Hematopoietic multipotent progenitor cell treated with erythropoietin and hydrocortisone succinate and interleukin-3 and kit ligand, for 17 days (in vitro differentiated cells): ENCODE measurements at regions not wholly inside any gene's neighbourhood (a gene's known extent, or its start where the extent isn't known, plus 50 kb on each side); places are given as distances from the start of the nearest gene placed in this dataset.

Source experiments
- DNase-seq: peaks from one replicate; pipeline ENCODE4 v3.0.0-alpha.2; 2015; ENCODE audit warnings: low spot score

DNA sequence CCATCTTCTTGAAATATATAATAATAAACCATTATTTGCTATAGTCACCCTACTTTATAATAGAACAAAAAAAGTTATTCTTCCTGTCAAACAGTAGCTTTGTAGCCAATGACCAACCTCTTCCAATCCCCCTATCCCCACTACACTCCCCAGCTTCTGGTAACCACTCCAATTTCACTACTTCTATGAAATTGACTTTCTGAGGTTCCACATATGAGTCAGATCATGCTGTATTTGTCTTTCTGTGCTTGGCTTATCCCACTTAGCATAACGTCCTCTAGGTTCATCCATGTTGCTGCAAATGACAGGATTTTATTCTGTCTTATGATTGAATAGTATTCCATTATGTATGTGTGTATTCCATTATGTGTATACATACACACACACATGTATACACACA, 809.7 kb upstream of the NDST4 start:
- no peak for DNase-seq

DNA sequence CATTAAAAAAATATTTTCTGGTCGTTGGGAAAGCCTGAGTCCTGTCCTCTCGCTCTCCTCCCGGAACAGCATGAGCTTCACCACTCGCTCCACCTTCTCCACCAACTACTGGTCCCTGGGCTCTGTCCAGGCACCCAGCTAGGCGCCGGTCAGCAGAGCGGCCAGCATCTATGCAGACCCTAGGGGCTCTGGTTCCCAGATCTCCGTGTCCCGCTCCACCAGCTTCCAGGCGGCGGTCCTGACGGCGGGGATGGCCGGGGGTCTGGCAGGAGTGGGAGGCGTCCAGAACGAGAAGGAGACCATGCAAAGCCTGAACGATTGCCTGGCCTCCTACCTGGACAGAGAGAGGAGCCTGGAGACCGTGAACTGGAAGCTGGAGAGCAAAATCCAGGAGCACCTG, 807.2 kb upstream of the NDST4 start:
- no peak for DNase-seq

- DNase-seq: no peak
These were observed 804.7 kb upstream of the NDST4 start for GRCh38 chr4:115918149-115918548.

- no peak for DNase-seq
These were observed 793.0 kb upstream of the NDST4 start for GRCh38 chr4:115906428-115906827.

DNA sequence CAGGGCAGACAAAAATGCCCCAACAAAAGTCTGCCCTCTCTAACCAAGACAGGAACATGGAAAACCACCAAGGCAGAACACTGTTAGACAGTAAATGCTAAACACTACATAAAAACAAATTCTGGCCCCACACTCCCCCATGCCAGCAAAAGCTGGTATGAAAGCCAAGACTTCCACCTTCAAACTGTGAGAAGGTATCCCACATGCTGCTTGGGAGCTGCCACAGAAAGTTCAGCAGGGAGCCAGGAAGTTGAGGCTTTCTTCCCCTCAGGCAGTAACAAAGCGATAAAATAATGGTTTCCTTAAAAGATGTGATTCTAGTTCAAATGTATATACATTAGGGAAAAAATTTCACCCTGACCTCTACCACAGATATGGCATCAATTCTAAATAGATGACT, 770.4 kb upstream of the NDST4 start:
- no peak for DNase-seq

DNA sequence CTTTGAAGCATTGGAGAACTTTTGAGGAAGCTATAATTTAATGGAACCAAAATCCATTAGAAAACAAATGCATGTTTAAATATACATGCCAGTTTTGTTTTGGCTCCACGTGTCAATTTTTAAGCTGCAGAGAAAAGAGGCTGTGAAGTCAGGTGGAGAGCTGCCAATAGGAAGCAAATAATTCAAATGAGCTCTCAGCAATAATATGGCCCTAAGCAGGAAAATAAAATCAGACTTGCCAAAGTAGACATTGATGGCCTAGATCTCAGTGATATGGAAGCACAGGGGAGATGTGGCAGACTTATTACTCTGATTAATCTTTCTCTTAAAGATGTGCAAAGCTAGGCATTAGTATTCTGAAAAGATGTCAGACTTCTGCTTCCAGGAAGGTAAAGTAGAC, 769.8 kb upstream of the NDST4 start:
- DNase-seq: no peak

- DNase-seq: no peak
These were observed 759.6 kb upstream of the NDST4 start for GRCh38 chr4:115873048-115873447.

GRCh38 chr4:115871596-115871995, 758.2 kb upstream of the NDST4 start:
- no peak for DNase-seq

GRCh38 chr4:115866364-115866896, 753.0 kb upstream of the NDST4 start:
- DNase-seq: no peak

GRCh38 chr4:115865736-115866135, 752.3 kb upstream of the NDST4 start:
- DNase-seq: no peak

- no peak for DNase-seq
These were observed 739.3 kb upstream of the NDST4 start for GRCh38 chr4:115852767-115853091.

- no peak for DNase-seq
These were observed 738.7 kb upstream of the NDST4 start for GRCh38 chr4:115851918-115852766.

GRCh38 chr4:115850799-115851509, 737.5 kb upstream of the NDST4 start:
- no peak for DNase-seq

GRCh38 chr4:115844180-115844579, 730.8 kb upstream of the NDST4 start:
- no peak for DNase-seq

- no peak for DNase-seq
These were observed 728.5 kb upstream of the NDST4 start for GRCh38 chr4:115841871-115842270.

DNA sequence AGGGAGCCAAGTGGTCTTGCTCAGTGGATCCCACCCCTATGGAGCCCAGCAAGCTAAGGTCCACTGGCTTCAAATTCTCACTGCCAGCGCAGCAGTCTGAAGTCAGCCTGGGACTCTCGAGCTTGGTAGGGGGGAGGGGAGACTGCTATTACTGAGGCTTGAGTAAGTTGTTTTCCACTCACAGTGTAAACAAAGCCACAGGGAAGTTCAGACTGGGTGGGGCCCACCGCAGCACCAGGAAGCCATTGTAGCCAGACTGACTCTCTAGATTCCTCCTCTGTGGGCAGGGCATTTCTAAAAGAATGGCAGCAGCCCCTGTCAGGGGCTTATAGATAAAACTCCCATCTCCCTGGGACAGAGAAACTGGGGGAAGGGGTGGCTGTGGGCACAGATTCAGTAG, 721.0 kb upstream of the NDST4 start:
- no peak for DNase-seq

DNA sequence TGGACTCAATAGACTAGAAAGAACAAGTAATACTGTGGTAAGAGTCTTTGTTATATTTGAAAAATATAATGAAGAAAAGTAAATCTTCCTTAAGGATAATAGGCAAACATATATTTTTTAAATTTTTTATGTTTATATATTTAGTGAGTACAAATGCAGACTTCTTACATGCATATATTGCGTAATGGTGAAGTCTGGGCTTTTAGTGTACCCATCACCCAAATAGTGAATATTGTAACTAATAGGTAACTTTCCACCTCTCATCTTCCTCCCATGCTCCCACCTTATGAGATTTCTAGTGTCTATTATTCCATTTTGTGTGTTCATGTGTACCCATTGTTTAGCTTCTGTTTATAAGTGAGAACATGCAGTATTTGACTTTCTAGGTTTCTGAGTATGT, 711.2 kb upstream of the NDST4 start:
- DNase-seq: no peak

- DNase-seq: no peak
These were observed 690.4 kb upstream of the NDST4 start for GRCh38 chr4:115803825-115804224.

DNA sequence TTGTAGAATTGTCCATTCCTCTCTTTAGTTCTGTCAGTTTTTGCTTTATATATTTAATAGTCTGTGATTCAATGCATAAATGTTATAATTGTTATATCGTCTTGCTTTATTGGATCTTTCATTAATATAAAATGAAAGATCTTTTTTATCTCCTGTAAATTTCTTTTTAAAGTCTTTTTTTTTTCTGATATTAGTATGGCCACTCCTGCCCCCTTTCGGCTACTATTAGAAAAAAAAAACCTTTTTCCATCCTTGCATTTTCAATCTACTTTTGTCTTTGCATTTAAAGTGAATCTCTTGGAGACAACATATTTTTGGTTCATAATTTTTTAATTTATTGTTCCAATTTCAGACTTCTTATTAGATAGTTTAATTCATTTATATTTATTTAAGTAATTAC, 677.4 kb upstream of the NDST4 start:
- DNase-seq: no peak

- no peak for DNase-seq
These were observed 668.2 kb upstream of the NDST4 start for GRCh38 chr4:115781528-115782146.

GRCh38 chr4:115780835-115781234, 667.4 kb upstream of the NDST4 start:
- no peak for DNase-seq

GRCh38 chr4:115780268-115780667, 666.8 kb upstream of the NDST4 start:
- DNase-seq: no peak

- no peak for DNase-seq
These were observed 656.7 kb upstream of the NDST4 start for GRCh38 chr4:115770046-115770543.
